ENCODE measurements at regions not wholly inside any gene's neighbourhood (a gene's known extent, or its start where the extent isn't known, plus 50 kb on each side); places are given as distances from the start of the nearest gene placed in this dataset.

- TF ChIP-seq POLR2AphosphoS5 (IDR thresholded peaks at IDR 0.05; ENCODE audit: borderline replicate concordance, low read depth, low read length) = no peak
- no peak for TF ChIP-seq EZH2 (IDR thresholded peaks at IDR 0.05)
Measured at GRCh38 chr6:163721922-163722692, 307.6 kb downstream of the QKI start.
